HEK293T (cell line): ENCODE measurements at regions not wholly inside any gene's neighbourhood (a gene's known extent, or its start where the extent isn't known, plus 50 kb on each side); places are given as distances from the start of the nearest gene placed in this dataset.

ENCODE experiments used
- CTCF ChIA-PET: fragments of 350-600 bp; formaldehyde crosslinking; extraction: SDS; loops from one replicate; lab custom pipeline; 2021; ENCODE audit warnings: antibody characterized with exemption, inconsistent platforms; lab: Yijun Ruan, JAX
- POLR2A ChIA-PET: fragments of 350-600 bp; formaldehyde crosslinking; extraction: SDS; loops from one replicate; lab custom pipeline; 2020; ENCODE audit warnings: antibody characterized with exemption, inconsistent platforms; lab: Yijun Ruan, JAX
- DNase-seq: peaks from one replicate; pipeline ENCODE4 v3.0.0; 2012; ENCODE audit warnings: mixed read lengths; ENCODE audit errors: extremely low spot score
- ARNT ChIP-seq: fragments of 450-650 bp; IDR thresholded peaks from 2 replicates; pipeline ENCODE4 v1.6.1; 2017; ENCODE audit warnings: mild to moderate bottlenecking
- BHLHE40 ChIP-seq: fragments of 450-650 bp; IDR thresholded peaks from 2 replicates; pipeline ENCODE4 v1.6.1; 2016; ENCODE audit warnings: mild to moderate bottlenecking, moderate library complexity, borderline replicate concordance
- CTBP1 ChIP-seq: fragments of 450-650 bp; IDR thresholded peaks from 2 replicates; pipeline ENCODE4 v1.6.1; 2016; ENCODE audit warnings: borderline replicate concordance
- ELF4 ChIP-seq: fragments of 450-650 bp; IDR thresholded peaks from 2 replicates; pipeline ENCODE4 v1.6.1; 2017; ENCODE audit warnings: antibody characterized with exemption
- FOXA1 ChIP-seq: fragments of 450-650 bp; IDR thresholded peaks from 2 replicates; pipeline ENCODE4 v1.6.1; 2016; ENCODE audit warnings: mild to moderate bottlenecking
- FOXK2 ChIP-seq: fragments of 450-650 bp; IDR thresholded peaks from 2 replicates; pipeline ENCODE4 v1.6.1; 2016; ENCODE audit warnings: mild to moderate bottlenecking
- FOXM1 ChIP-seq: fragments of 450-650 bp; IDR thresholded peaks from 2 replicates; pipeline ENCODE4 v1.6.1; 2017; ENCODE audit warnings: mild to moderate bottlenecking, borderline replicate concordance
- HDGF ChIP-seq: fragments of 450-650 bp; IDR thresholded peaks from 2 replicates; pipeline ENCODE4 v1.6.1; 2017; ENCODE audit warnings: antibody characterized with exemption, borderline replicate concordance
- L3MBTL2 ChIP-seq: fragments of 450-650 bp; conservative IDR thresholded peaks from 2 replicates; pipeline ENCODE4 v1.6.1; 2016; ENCODE audit warnings: mild to moderate bottlenecking
- LEF1 ChIP-seq: fragments of 450-650 bp; IDR thresholded peaks from 2 replicates; pipeline ENCODE4 v1.6.1; 2017; ENCODE audit warnings: mild to moderate bottlenecking, borderline replicate concordance
- NFRKB ChIP-seq: fragments of 450-650 bp; IDR thresholded peaks from 2 replicates; pipeline ENCODE4 v1.6.1; 2016; ENCODE audit warnings: mild to moderate bottlenecking, moderate library complexity
- PKNOX1 ChIP-seq: fragments of 450-650 bp; IDR thresholded peaks from 2 replicates; pipeline ENCODE4 v1.6.1; 2016
- SP1 ChIP-seq: fragments of 450-650 bp; IDR thresholded peaks from 2 replicates; pipeline ENCODE4 v1.6.1; 2017
- SUZ12 ChIP-seq: fragments of 450-650 bp; IDR thresholded peaks from 2 replicates; pipeline ENCODE4 v1.6.1; 2016; ENCODE audit warnings: mild to moderate bottlenecking
- TARDBP ChIP-seq: fragments of 450-650 bp; IDR thresholded peaks from 2 replicates; pipeline ENCODE4 v1.6.1; 2016
- ZNF384 ChIP-seq: fragments of 450-650 bp; IDR thresholded peaks from 2 replicates; pipeline ENCODE4 v1.6.1; 2016

GRCh38 chr3:156763931-156764720 lies 62.0 kb upstream of the LEKR1 start:
- DNase-seq, result peak; percentile 20
- ChIA-PET CTCF (interaction anchor here (0.6 to 1.1 kb wide), 2 partner anchors 17 to 74 kb away, joined by 3 read pairs; no protein-coding TSS in a partner anchor), POLR2A (no interaction called here)
- TF ChIP-seq FOXM1 (no peak), LEF1 (no peak), L3MBTL2 (peak; percentile 64; the same call in 1 of the 2 replicates), FOXK2 (no peak), PKNOX1 (peak; percentile 53), ZNF384 (no peak), HDGF (no peak), SP1 (no peak), CTBP1 (no peak), SUZ12 (no peak), NFRKB (no peak), TARDBP (no peak), ELF4 (no peak), FOXA1 (no peak), ARNT (peak; percentile 83), BHLHE40 (no peak)

GRCh38 chr3:156764751-156765150 lies 61.4 kb upstream of the LEKR1 start:
- DNase-seq, result no peak
- POLR2A ChIA-PET, result no interaction called here
- TF ChIP-seq FOXM1, result no peak
- TF ChIP-seq ZNF384, result no peak
- TF ChIP-seq FOXA1, result no peak
- no peak for TF ChIP-seq SUZ12
- TF ChIP-seq FOXK2, result no peak
- no peak for TF ChIP-seq TARDBP
- no peak for TF ChIP-seq ARNT
- TF ChIP-seq NFRKB, result no peak
- TF ChIP-seq BHLHE40, result no peak
- CTCF ChIA-PET, result no interaction called here

GRCh38 chr3:156768390-156768789 lies 57.8 kb upstream of the LEKR1 start:
- TF ChIP-seq PKNOX1 (no peak), BHLHE40 (no peak), CTBP1 (no peak), HDGF (no peak), FOXK2 (no peak), FOXM1 (no peak), ARNT (no peak), LEF1 (no peak), SP1 (no peak), SUZ12 (no peak), ELF4 (no peak), L3MBTL2 (no peak), FOXA1 (no peak)
- ChIA-PET POLR2A (no interaction called here), CTCF (no interaction called here)
- DNase-seq, result no peak

- TF ChIP-seq LEF1 (no peak), SUZ12 (no peak)
- ChIA-PET POLR2A (no interaction called here), CTCF (no interaction called here)
- DNase-seq, result no peak
These were observed 56.2 kb upstream of the LEKR1 start for GRCh38 chr3:156769721-156770654.

GRCh38 chr3:156770699-156771414 lies 55.3 kb upstream of the LEKR1 start:
- CTCF ChIA-PET, result no interaction called here
- DNase-seq, result no peak
- no peak for TF ChIP-seq SUZ12
- TF ChIP-seq HDGF, result no peak
- TF ChIP-seq TARDBP, result no peak
- no peak for TF ChIP-seq L3MBTL2
- no peak for TF ChIP-seq NFRKB
- POLR2A ChIA-PET, result no interaction called here

- DNase-seq, result no peak
- ChIA-PET POLR2A (no interaction called here), CTCF (no interaction called here)
- no peak for TF ChIP-seq FOXK2
- TF ChIP-seq ARNT, result no peak
- TF ChIP-seq SP1, result no peak
- no peak for TF ChIP-seq PKNOX1
- TF ChIP-seq L3MBTL2, result no peak
- no peak for TF ChIP-seq ELF4
- no peak for TF ChIP-seq TARDBP
- no peak for TF ChIP-seq FOXM1
- TF ChIP-seq NFRKB, result no peak
- no peak for TF ChIP-seq FOXA1
- no peak for TF ChIP-seq SUZ12
- no peak for TF ChIP-seq CTBP1
- TF ChIP-seq LEF1, result no peak
- TF ChIP-seq BHLHE40, result no peak
- no peak for TF ChIP-seq ZNF384
- TF ChIP-seq HDGF, result no peak
These were observed 53.5 kb upstream of the LEKR1 start for GRCh38 chr3:156772588-156773206.
